ENCODE measurements at regions not wholly inside any gene's neighbourhood (a gene's known extent, or its start where the extent isn't known, plus 50 kb on each side); places are given as distances from the start of the nearest gene placed in this dataset.

GRCh38 chr2:128876986-128877983 is 558.6 kb upstream of the HS6ST1 start:
- DNase-seq (ENCODE audit: extremely low read depth, low read depth, low spot score): no peak

DNA sequence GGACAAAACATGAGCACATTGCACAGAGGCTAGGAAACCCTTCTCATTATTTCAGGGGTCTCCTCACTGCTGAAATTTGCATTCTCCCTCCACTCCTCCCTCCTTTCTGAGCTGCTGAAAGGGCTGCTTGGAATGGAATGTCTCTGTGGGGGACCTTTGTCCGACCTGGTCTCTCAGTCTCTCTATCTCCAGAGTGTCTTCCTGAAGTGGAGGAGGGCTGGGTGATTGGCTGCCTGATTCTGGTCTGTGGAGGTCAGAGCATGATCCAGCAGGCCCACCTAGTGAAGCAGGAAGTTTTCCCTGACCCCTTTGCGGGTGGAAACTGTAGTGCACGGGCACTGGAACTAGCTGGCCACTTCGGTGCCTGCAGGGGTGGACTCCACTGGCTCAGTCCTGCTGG is 560.5 kb upstream of the HS6ST1 start:
- no peak for DNase-seq (ENCODE audit: extremely low read depth, low read depth, low spot score)

- DNase-seq (ENCODE audit: extremely low read depth, low read depth, low spot score): no peak
These were observed 576.2 kb upstream of the HS6ST1 start for GRCh38 chr2:128894896-128895295.

DNA sequence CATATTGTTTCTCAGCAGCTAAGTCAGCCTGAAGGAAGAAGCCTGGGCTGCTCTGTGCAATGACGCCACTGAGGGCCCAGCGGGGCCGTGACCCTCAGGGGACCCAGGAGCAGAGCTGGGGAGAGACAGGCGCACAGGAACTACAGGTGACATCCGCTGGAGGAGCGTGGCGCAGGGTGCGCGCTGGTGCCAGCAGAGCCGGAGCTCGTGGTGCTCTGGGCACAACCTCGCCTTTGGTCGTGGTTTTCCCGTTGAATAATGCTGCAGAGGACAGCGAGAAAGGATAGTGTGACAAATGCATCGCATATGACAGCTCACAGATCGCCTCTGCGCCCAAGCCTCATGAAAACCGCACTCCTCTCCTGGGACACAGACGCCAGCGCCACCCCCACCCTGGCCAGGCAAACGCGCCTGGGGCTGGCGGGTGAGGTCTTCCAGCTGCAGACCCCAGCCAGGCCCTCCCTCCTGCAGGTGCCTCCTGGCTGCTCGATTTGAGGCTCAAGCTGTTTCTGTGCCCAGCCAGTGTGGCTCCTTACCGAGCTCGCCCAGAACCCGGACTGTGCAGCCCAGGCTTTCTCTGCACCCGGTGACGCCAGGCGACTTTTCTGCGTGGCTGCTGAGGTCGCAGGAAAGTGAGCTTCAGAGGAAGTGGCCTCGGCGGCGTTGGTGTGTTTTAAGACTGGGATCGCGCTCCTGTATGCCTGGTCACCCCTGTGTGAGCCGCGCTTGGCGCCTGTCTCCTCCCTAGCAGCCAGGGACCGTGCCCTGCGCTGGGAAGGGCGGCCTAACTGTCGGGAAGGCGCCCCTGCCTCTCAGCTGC is 583.1 kb upstream of the HS6ST1 start:
- no peak for DNase-seq (ENCODE audit: extremely low read depth, low read depth, low spot score)

GRCh38 chr2:128903637-128904036 is 585.0 kb upstream of the HS6ST1 start:
- DNase-seq (ENCODE audit: extremely low read depth, low read depth, low spot score): no peak

DNA sequence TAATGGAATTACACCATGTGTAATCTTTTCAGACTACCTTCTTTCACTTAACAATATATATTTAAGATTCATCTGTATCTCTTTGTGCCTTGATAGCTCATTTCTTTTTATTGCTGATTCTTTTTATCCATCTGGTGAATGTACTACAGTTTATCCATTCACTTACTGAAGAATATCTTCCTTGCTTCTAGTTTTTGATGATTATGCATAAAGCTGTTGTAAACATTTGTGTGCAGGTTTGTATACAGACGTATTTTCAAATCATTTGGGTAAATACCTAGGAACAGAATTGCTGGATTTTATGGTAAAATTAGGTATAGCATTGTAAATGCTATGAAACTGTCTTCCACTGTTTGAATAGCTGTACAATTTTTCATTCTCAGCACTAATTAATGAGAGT is 592.6 kb upstream of the HS6ST1 start:
- DNase-seq (ENCODE audit: extremely low read depth, low read depth, low spot score): no peak

- no peak for DNase-seq (ENCODE audit: extremely low read depth, low read depth, low spot score)
These were observed 595.7 kb upstream of the HS6ST1 start for GRCh38 chr2:128914320-128914719.

GRCh38 chr2:128921751-128922150 is 603.1 kb upstream of the HS6ST1 start:
- DNase-seq (ENCODE audit: extremely low read depth, low read depth, low spot score): no peak

- no peak for DNase-seq (ENCODE audit: extremely low read depth, low read depth, low spot score)
These were observed 603.5 kb upstream of the HS6ST1 start for GRCh38 chr2:128922154-128922553.

DNA sequence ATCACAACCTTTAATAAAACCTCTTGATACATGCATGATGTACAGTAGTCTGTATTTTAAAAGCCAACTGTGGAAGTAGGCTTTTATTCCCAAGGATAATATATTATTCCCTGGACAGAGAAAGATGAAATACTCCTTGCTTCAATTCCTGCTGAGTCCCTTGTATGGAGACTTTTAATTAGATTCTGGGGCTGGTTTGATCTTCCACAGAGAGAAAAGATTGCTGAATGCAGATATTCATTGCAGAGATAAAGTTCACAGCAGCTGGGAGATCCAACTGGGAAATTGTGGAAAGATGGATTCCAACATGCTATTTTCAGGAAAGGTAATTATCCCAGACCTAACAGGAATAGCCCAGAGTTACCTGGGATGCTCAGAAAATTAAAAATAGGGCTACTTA is 607.0 kb upstream of the HS6ST1 start:
- DNase-seq (ENCODE audit: extremely low read depth, low read depth, low spot score): no peak

GRCh38 chr2:128930101-128930500 is 611.4 kb upstream of the HS6ST1 start:
- DNase-seq (ENCODE audit: extremely low read depth, low read depth, low spot score): no peak

DNA sequence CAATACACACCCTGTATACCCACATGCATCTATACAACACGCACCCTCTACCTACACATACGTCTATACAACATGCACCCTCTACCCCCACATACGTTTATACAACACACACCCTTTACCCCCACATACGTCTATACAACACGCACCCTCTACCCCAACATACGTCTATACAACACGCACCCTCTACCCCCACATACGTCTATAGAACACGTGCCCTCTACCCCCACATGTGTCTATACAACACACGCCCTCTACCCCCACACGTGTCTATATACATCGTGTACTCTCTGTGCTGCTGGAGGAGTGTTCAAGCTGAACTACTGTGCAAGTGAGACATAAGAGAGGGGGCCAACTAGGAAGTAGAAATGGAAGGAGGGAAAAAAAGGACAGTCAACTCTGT is 621.7 kb upstream of the HS6ST1 start:
- no peak for DNase-seq (ENCODE audit: extremely low read depth, low read depth, low spot score)

- no peak for DNase-seq (ENCODE audit: extremely low read depth, low read depth, low spot score)
These were observed 623.1 kb upstream of the HS6ST1 start for GRCh38 chr2:128941751-128942150.

- no peak for DNase-seq (ENCODE audit: extremely low read depth, low read depth, low spot score)
These were observed 630.7 kb upstream of the HS6ST1 start for GRCh38 chr2:128949360-128949759.

GRCh38 chr2:128950758-128951157 is 632.1 kb upstream of the HS6ST1 start:
- no peak for DNase-seq (ENCODE audit: extremely low read depth, low read depth, low spot score)

DNA sequence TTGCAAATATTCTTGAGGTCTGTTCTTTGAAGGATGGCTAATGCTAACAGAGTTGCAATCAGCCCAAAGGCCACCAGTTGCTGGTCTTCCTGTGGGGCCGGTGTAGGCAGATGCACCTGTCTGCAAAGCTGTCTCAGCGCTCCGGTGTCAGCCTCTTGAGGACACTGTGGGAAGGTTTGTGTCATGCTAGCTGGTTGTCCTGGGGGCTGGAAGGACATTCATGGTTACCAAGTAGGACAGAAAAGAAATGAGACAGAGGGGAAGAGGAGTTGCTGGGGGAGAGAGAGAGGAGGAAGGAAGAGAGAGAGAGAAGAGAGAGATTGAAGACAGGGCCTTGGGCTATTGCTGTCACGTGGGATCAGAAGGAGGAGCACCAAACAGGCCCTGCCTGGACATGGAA is 639.6 kb upstream of the HS6ST1 start:
- no peak for DNase-seq (ENCODE audit: extremely low read depth, low read depth, low spot score)

DNA sequence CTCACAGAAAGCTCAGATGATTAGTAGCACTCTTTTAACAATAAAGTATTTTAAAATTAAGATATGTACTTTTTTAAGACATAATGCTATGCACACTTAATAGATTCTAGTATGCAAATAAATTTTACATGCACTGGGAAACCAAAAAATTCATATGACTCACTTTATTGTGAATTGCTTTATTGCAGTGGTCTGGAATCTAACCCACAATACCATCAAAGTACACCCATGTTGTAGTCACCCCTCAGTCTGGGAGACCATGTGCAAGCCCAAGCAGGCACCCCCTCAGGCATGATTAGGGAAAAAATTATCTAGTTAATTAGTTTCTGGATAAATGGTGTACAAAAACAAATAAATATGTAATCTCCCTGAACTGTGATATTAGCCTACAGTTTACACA is 649.0 kb upstream of the HS6ST1 start:
- DNase-seq (ENCODE audit: extremely low read depth, low read depth, low spot score): no peak

GRCh38 chr2:128969374-128969773 is 650.7 kb upstream of the HS6ST1 start:
- DNase-seq (ENCODE audit: extremely low read depth, low read depth, low spot score): no peak

DNA sequence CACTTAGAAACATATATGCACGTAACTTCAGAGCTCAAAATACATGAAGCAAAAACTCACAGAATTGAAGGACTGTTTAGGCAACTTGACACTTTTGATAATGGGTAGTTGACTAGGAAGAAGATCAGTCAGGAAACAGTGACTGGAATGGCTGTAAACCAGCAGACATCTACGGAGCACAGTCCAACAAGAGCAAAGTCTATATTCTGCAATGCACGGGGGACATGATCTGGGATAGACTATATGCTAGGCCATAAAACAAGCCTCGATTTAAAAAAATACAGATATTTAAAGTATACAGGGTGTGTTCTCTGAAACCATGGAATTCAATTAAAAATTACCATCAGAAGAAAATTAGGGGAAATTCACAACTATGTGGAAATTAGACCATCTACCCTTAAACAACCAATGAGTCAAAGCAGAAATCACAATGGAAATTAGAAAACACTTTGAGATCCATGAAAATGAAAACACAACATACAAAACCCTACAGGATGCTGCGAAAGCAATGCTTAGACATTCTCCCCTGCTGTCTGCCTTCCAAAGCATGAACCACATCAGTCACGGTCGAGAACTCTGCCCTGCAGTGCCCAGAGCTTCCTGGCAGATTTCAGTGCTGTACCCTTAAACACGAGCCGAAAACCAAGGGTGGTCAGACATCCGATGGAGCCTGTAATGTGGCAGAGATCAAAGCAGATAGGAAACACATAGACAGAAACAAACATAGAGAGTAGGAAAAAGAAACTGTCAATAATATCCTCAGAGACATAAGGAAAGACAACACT is 651.9 kb upstream of the HS6ST1 start:
- DNase-seq (ENCODE audit: extremely low read depth, low read depth, low spot score): no peak

- no peak for DNase-seq (ENCODE audit: extremely low read depth, low read depth, low spot score)
These were observed 654.9 kb upstream of the HS6ST1 start for GRCh38 chr2:128973566-128973965.

DNA sequence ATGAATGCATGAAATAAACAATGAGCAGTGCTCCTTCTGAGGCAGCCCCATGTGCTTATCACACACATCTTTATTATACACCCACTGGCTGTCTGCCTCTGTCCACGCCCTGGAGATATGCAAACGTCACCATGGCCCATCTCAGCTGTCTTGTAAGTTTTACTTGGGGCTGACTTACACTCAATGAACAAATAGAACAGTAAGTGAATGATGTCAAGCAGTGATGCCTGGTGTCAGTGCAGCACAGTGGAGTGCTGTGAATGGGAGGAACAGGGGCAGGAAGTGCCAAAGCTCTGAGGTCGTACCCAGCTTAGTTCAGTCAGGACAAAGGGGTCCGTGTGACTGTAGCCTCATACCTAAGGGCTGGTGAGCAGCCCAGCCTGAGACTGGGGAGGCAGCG is 659.5 kb upstream of the HS6ST1 start:
- no peak for DNase-seq (ENCODE audit: extremely low read depth, low read depth, low spot score)
